Right renal pelvis (tissue), 4 donors: ENCODE measurements at regions not wholly inside any gene's neighbourhood (a gene's known extent, or its start where the extent isn't known, plus 50 kb on each side); places are given as distances from the start of the nearest gene placed in this dataset.
"Not testable (repeated sequence)": the region's sequence is repeated elsewhere in the genome, so short reads cannot be mapped to it uniquely, and the experiment has no call there.

Experiments used
- DNase-seq, 4 donors: peaks; one replicate each; pipeline ENCODE4 v3.0.0-alpha.2; 2013; ENCODE audit warnings: low read depth in 4 of 4, low spot score in 3 of 4, missing footprints in 1 of 4

DNA sequence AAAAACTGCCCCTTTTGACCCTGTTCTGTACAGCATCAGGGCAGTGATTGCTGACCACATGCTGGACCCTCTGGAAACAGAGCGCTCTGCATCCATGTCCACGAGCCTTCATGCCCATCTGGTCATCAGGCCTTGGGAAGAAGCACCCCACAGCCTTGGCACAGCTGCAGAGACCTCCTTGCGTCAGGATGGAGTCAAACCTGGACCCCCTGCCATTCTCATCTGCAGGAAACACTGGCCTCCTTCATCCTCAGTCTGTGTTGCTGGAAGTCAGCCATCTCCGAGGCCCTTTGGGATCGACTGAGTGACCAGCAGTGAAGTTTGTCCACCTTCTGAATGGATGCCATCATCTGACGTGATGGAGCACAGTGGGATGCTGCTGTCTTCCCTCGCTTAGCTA is 2138.3 kb upstream of the DEFB115 start:
- no peak for DNase-seq

DNA sequence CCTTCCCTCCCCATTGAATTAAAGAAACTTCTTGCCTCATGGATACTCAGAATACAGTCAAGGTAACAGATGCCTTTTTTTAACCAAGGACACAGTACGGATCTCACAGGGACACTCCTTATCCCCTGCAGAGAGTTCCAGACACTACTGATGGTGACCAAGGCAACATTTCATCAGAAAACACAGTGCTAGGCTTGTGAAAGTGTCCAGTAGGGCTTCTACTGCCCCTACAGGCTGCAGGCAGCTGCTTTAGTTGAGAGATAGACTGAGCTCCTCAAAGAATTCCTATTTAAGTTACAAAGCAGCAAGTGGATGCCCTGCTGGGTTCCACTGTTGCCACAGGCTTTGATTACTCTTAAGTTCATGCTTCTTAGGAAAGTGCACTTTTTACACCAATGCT is 2137.8 kb upstream of the DEFB115 start:
- not testable (repeated sequence) for DNase-seq

DNA sequence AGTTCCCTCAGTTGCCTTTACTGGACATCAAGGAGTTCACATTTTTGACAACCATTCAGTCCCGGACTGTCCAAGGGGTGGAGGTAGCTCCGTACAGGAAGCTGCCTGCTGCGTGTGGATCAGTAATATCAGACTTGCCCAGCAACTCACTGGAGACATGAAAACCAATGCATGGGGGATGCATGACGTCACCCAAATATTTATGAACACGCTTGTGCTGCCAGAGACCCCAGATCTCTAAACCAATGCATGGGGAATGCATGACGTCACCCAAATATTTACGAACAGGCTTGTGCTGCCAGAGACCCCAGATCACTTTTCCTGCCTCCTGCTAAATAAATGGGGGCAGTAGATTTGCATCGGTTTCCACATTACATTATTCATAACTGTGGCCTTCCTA is 2137.4 kb upstream of the DEFB115 start:
- DNase-seq, result not testable (repeated sequence)

- DNase-seq, result not testable (repeated sequence)
Observed at GRCh38 chr20:29120575-29120974, 2136.9 kb upstream of the DEFB115 start.

DNA sequence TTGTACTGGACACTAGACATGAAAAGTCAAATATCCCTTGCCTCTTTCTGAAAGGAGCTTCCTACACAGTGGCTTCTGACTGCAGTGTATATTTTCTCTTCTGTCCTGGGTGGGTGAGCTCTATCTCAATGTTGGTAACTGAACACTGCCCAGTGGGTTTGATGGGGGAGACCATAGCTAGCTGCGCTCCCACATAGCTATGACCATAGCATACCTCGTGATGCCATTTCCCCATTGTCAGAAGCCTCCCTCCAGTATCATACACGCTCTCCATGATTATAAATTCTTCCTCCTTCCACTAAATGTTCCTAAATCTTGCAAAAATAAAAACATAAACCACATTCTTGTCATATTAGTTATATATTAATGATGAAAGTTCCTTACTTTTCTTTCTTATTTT is 2134.7 kb upstream of the DEFB115 start:
- not testable (repeated sequence) for DNase-seq

GRCh38 chr20:29123861-29124260 is 2133.6 kb upstream of the DEFB115 start:
- no peak for DNase-seq
